Prostate gland (tissue), 2 donors: ENCODE measurements at regions not wholly inside any gene's neighbourhood (a gene's known extent, or its start where the extent isn't known, plus 50 kb on each side); places are given as distances from the start of the nearest gene placed in this dataset.

Experiments used
- DNase-seq: peaks from one replicate; pipeline ENCODE4 v3.0.0-alpha.2; 2019; ENCODE audit warnings: low spot score
- H3K27ac ChIP-seq, 2 donors: fragments of 200-600 bp; sonication (generic); 2 replicates each; pipeline ENCODE4 v1.5.1; 2017 to 2019
- H3K27me3 ChIP-seq: fragments of 200-600 bp; sonication (generic); replicated peaks from 2 replicates; pipeline ENCODE4 v1.5.1; 2019; ENCODE audit not compliant: insufficient read depth
- H3K36me3 ChIP-seq, 2 donors: fragments of 200-600 bp; sonication (generic); 1 replicate in 1 of 2; 2 replicates in 1 of 2; pipeline versions ENCODE4 v1.5.1 to v1.8.1; 2017 to 2019
- H3K4me1 ChIP-seq: fragments of 200-600 bp; sonication (generic); replicated peaks from 2 replicates; pipeline ENCODE4 v1.5.1; 2019
- H3K4me3 ChIP-seq, 2 donors: fragments of 200-600 bp; sonication (generic); 2 replicates each; pipeline ENCODE4 v1.5.1; 2017 to 2019
- H3K9me3 ChIP-seq: fragments of 200-600 bp; sonication (generic); 2 replicates; pipeline ENCODE4 v1.5.1; 2017
- CTCF ChIP-seq, 4 experiments: fragments of 200-600 bp in 2 of 4; fragments of 450-650 bp in 2 of 4; sonication (generic) in 2 of 4; IDR thresholded peaks; 1 replicate in 3 of 4; 2 replicates in 1 of 4; pipeline ENCODE4 v1.5.1; 2016 to 2019; ENCODE audit warnings: antibody characterized with exemption in 4 of 4, mild to moderate bottlenecking in 2 of 4, moderate library complexity in 2 of 4
- POLR2A ChIP-seq: fragments of 450-650 bp; IDR thresholded peaks from one replicate; pipeline ENCODE4 v1.6.1; 2016; ENCODE audit warnings: antibody characterized with exemption, mild to moderate bottlenecking
- POLR2AphosphoS5 ChIP-seq: sonication (generic); formaldehyde crosslinking; IDR thresholded peaks from one replicate; pipeline ENCODE4 v1.6.1; 2017; ENCODE audit warnings: antibody characterized with exemption
- WGBS: methylation state at CpG from one replicate; pipeline ENCODE4 v1.1.5; 2018; 5-methylcytosine and 5-hydroxymethylcytosine counted together
- intact Hi-C: fragments of 100-400 bp; cut with DNase I; formaldehyde crosslinking; loops from one replicate; pipeline ENCODE4 v1.14.2; 2022

- TF ChIP-seq POLR2A (no peak), CTCF (IDR thresholded peaks at IDR 0.05) (no peak), POLR2AphosphoS5 (no peak)
These were observed 203.2 kb downstream of the IZUMO3 start for GRCh38 chr9:24342457-24342856.

GRCh38 chr9:24333629-24334028 is 212.1 kb downstream of the IZUMO3 start:
- no peak for TF ChIP-seq CTCF (IDR thresholded peaks at IDR 0.05)
- TF ChIP-seq POLR2A = no peak
- TF ChIP-seq POLR2AphosphoS5 = no peak
- Histone ChIP-seq H3K36me3 (no peaks in the 10 kb centered on the region), H3K4me3 (no peak overlapping the region), H3K27me3 (no peaks in the 10 kb centered on the region), H3K9me3 (no peaks in the 10 kb centered on the region), H3K27ac (no peak overlapping the region), H3K4me1 (no peaks in the 10 kb centered on the region)
- DNase-seq = no peak
- 57% methylated on average over 2 of the region's 2 CpGs for WGBS
- intact Hi-C loops = no loop called here

More at GRCh38 chr9:24342457-24342856, 203.2 kb downstream of the IZUMO3 start:
- DNase-seq = no peak
- intact Hi-C loops = no loop called here
- Histone ChIP-seq H3K36me3 (no peaks in the 10 kb centered on the region), H3K9me3 (no peaks in the 10 kb centered on the region), H3K27me3 (no peaks in the 10 kb centered on the region), H3K27ac (no peak overlapping the region), H3K4me3 (no peak overlapping the region), H3K4me1 (no peaks in the 10 kb centered on the region)
- WGBS = 90% methylated on average over 1 of the region's 1 CpG

GRCh38 chr9:24298912-24299311 is 246.8 kb downstream of the IZUMO3 start:
- Histone ChIP-seq H3K4me3 (no peak overlapping the region), H3K9me3 (no peaks in the 10 kb centered on the region), H3K4me1 (no peaks in the 10 kb centered on the region), H3K36me3 (no peaks in the 10 kb centered on the region), H3K27ac (no peak overlapping the region), H3K27me3 (no peaks in the 10 kb centered on the region)
- DNase-seq = no peak
- intact Hi-C loops = no loop called here
- 48% methylated on average over 4 of the region's 4 CpGs for WGBS
- TF ChIP-seq POLR2A (no peak), POLR2AphosphoS5 (no peak), CTCF (IDR thresholded peaks at IDR 0.05) (no peak)

- Histone ChIP-seq H3K4me3 (no peak overlapping the region), H3K4me1 (no peaks in the 10 kb centered on the region), H3K36me3 (no peaks in the 10 kb centered on the region), H3K9me3 (no peaks in the 10 kb centered on the region), H3K27me3 (no peaks in the 10 kb centered on the region), H3K27ac (no peak overlapping the region)
- intact Hi-C loops = no loop called here
- no peak for TF ChIP-seq CTCF (IDR thresholded peaks at IDR 0.05)
- no peak for TF ChIP-seq POLR2AphosphoS5
- TF ChIP-seq POLR2A = no peak
- DNase-seq = no peak
- WGBS = 91% methylated on average over 2 of the region's 2 CpGs
These were observed 247.8 kb downstream of the IZUMO3 start for GRCh38 chr9:24297931-24298330.

- Histone ChIP-seq H3K9me3 (no peaks in the 10 kb centered on the region), H3K27me3 (no peaks in the 10 kb centered on the region), H3K4me3 (no peak overlapping the region), H3K27ac (no peak overlapping the region), H3K4me1 (no peaks in the 10 kb centered on the region), H3K36me3 (no peaks in the 10 kb centered on the region)
- DNase-seq = no peak
- 83% methylated on average over 1 of the region's 1 CpG for WGBS
- TF ChIP-seq CTCF (IDR thresholded peaks at IDR 0.05) = no peak
- no peak for TF ChIP-seq POLR2A
- TF ChIP-seq POLR2AphosphoS5 = no peak
- intact Hi-C loops = no loop called here
These were observed 249.6 kb downstream of the IZUMO3 start for GRCh38 chr9:24296124-24296523.
